ENCODE measurements at regions not wholly inside any gene's neighbourhood (a gene's known extent, or its start where the extent isn't known, plus 50 kb on each side); places are given as distances from the start of the nearest gene placed in this dataset.

- no peak for TF ChIP-seq REST (IDR thresholded peaks at IDR 0.05; ENCODE audit: low read depth)
- no peak for TF ChIP-seq EZH2 (IDR thresholded peaks at IDR 0.05)
- no peak for TF ChIP-seq CEBPB (IDR thresholded peaks at IDR 0.05; ENCODE audit: low read depth)
- TF ChIP-seq TCF7L2 (IDR thresholded peaks at IDR 0.05; ENCODE audit: borderline replicate concordance, extremely low read depth, insufficient read depth, insufficient read length) = no peak
- TF ChIP-seq, protein P1, sequence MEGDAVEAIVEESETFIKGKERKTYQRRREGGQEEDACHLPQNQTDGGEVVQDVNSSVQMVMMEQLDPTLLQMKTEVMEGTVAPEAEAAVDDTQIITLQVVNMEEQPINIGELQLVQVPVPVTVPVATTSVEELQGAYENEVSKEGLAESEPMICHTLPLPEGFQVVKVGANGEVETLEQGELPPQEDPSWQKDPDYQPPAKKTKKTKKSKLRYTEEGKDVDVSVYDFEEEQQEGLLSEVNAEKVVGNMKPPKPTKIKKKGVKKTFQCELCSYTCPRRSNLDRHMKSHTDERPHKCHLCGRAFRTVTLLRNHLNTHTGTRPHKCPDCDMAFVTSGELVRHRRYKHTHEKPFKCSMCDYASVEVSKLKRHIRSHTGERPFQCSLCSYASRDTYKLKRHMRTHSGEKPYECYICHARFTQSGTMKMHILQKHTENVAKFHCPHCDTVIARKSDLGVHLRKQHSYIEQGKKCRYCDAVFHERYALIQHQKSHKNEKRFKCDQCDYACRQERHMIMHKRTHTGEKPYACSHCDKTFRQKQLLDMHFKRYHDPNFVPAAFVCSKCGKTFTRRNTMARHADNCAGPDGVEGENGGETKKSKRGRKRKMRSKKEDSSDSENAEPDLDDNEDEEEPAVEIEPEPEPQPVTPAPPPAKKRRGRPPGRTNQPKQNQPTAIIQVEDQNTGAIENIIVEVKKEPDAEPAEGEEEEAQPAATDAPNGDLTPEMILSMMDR (IDR thresholded peaks at IDR 0.05 in 2 of 3, conservative IDR thresholded peaks at IDR 0.05 in 1 of 3; ENCODE audit: borderline replicate concordance in 1 of 3, insufficient read depth in 1 of 3, low read depth in 2 of 3, low read length in 2 of 3) = no peak
- no peak for TF ChIP-seq POLR2AphosphoS5 (IDR thresholded peaks at IDR 0.05; ENCODE audit: low read depth, low read length)
These were observed 182.7 kb upstream of the EEA1 start for GRCh38 chr12:93111773-93112172.
